T-cell (primary cell): ENCODE measurements at regions not wholly inside any gene's neighbourhood (a gene's known extent, or its start where the extent isn't known, plus 50 kb on each side); places are given as distances from the start of the nearest gene placed in this dataset.

ENCODE experiments used
- ATAC-seq, 4 experiments: fragments of 200-7000 bp in 3 of 4; fragments of 150-1000 bp in 1 of 4; cut with Tn5 transposase; replicated peaks in 1 of 4; 1 replicate in 3 of 4; 2 replicates in 1 of 4; pipeline ENCODE4 v1.10.0; 2021; ENCODE audit warnings: moderate library complexity in 3 of 4, mild to moderate bottlenecking in 2 of 4, moderate number of reproducible peaks in 1 of 4
- CTCF ChIA-PET, 2 donors: fragments of 300-600 bp; sonication (Branson Sonifier 250); formaldehyde crosslinking; loops; one replicate each; lab custom pipeline; 2022; ENCODE audit warnings: antibody characterized with exemption in 2 of 2; lab: Charles Lee
- POLR2A ChIA-PET, 2 donors: fragments of 300-600 bp; sonication (Branson Sonifier 250); formaldehyde crosslinking; loops; one replicate each; lab custom pipeline; 2022; ENCODE audit warnings: antibody characterized with exemption in 2 of 2; lab: Charles Lee
- DNase-seq, 35 experiments: peaks; one replicate each; pipeline versions ENCODE4 v3.0.0 to v3.0.0-alpha.2; 2013 to 2023
- H3K27ac ChIP-seq: one replicate; pipeline ENCODE4 v1.5.1; 2013; ENCODE audit warnings: low read length
- H3K27me3 ChIP-seq, 2 experiments: replicated peaks in 1 of 2; 1 replicate in 1 of 2; 2 replicates in 1 of 2; pipeline versions ENCODE4 v1.6.1 to v1.7.0; 2013; ENCODE audit warnings: low read length in 1 of 2, mixed read lengths in 1 of 2; ENCODE audit not compliant: control insufficient read depth in 2 of 2, insufficient read depth in 2 of 2; ENCODE audit errors: extremely low read depth in 1 of 2
- H3K36me3 ChIP-seq, 2 donors: 1 replicate in 1 of 2; 2 replicates in 1 of 2; pipeline versions ENCODE4 v1.6.1 to v1.7.0; 2013; ENCODE audit warnings: low read length in 1 of 2; ENCODE audit not compliant: control insufficient read depth in 2 of 2, insufficient read depth in 1 of 2; ENCODE audit errors: extremely low read depth in 1 of 2
- H3K4me1 ChIP-seq, 2 experiments: 1 replicate in 1 of 2; 2 replicates in 1 of 2; pipeline versions ENCODE4 v1.6.1 to v1.7.0; 2013; ENCODE audit warnings: low read length in 2 of 2, mixed read lengths in 1 of 2; ENCODE audit not compliant: insufficient read depth in 2 of 2, control insufficient read depth in 1 of 2; ENCODE audit errors: extremely low read depth in 1 of 2
- H3K4me3 ChIP-seq, 2 donors: 1 replicate in 1 of 2; 2 replicates in 1 of 2; pipeline versions ENCODE4 v1.5.1 to v1.7.0; 2013; ENCODE audit warnings: mild to moderate bottlenecking in 2 of 2, low read length in 1 of 2, moderate library complexity in 1 of 2; ENCODE audit not compliant: control insufficient read depth in 1 of 2; ENCODE audit errors: extremely low read depth in 1 of 2
- H3K9me3 ChIP-seq: 2 replicates; pipeline ENCODE4 v1.7.0; 2013
- H3K27ac Mint-ChIP-seq, 2 donors: one replicate each; pipeline ENCODE4 v1.8.0; 2020 to 2021; ENCODE audit warnings: mild to moderate bottlenecking in 2 of 2, mixed read lengths in 2 of 2
- H3K27me3 Mint-ChIP-seq, 2 donors: one replicate each; pipeline ENCODE4 v1.8.0; 2021 to 2022; ENCODE audit warnings: mixed read lengths in 2 of 2
- H3K36me3 Mint-ChIP-seq: one replicate; pipeline ENCODE4 v1.8.0; 2021; ENCODE audit warnings: mixed read lengths
- H3K4me1 Mint-ChIP-seq, 3 donors: one replicate each; pipeline ENCODE4 v1.8.0; 2020 to 2022; ENCODE audit warnings: mixed read lengths in 3 of 3, mild to moderate bottlenecking in 1 of 3
- H3K4me3 Mint-ChIP-seq, 3 donors: one replicate each; pipeline ENCODE4 v1.8.0; 2020 to 2022; ENCODE audit warnings: mild to moderate bottlenecking in 3 of 3, mixed read lengths in 3 of 3, moderate library complexity in 3 of 3
- H3K9me3 Mint-ChIP-seq, 3 donors: one replicate each; pipeline ENCODE4 v1.8.0; 2020 to 2022; ENCODE audit warnings: mixed read lengths in 3 of 3
- WGBS: methylation state at CpG from one replicate; pipeline ENCODE4 v1.1.5; 2013; ENCODE audit warnings: missing lambda C conversion rate; ENCODE audit not compliant: insufficient coverage; 5-methylcytosine and 5-hydroxymethylcytosine counted together

DNA sequence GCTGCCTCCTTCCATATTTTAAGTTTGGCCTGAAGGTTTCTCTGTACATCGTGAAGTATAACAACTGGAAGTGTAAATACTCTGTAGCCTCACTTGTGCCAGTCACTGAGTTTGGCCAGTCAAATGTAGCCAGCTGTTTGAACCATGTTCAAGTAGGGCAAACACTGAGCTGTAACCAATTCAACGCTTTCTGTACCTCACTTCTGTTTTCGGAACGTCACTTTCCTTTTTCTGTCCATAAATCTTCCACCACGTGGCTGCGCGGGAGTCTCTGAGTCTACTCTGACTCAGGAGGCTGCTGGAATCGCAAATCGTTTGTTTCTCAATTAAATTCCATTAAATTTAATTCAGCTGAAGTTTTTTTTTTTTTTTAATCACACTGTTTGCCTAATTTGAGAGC is 88.8 kb upstream of the RARB start:
- H3K36me3 Mint-ChIP-seq, result no peaks in the 10 kb centered on the region
- CTCF ChIA-PET, result no interaction called here
- ATAC-seq, result no peak

DNA sequence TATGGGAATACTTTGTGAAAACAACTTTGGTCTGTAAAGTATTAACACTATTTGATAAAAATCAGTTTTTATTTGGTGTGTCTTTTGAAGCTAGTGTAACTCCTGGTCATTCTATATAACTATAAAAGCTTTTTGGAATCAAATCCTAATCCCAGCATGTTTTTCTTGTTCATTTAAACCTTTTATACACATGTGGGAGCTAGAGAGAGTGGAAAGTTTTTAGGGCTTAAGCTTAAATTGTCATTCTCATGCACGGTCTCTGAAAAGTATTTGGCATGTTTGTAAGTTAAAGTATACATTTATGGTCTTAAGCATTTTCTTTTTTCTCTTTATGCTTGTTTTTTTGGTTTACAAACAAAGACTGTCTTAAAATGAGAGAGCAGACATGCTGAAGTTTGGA is 83.4 kb upstream of the RARB start:
- ATAC-seq (no peak), DNase-seq (no peak)
- Mint-ChIP-seq H3K4me3 (no peak overlapping the region), H3K4me1 (no peaks in the 10 kb centered on the region), H3K36me3 (no peaks in the 10 kb centered on the region), H3K27ac (no peak overlapping the region), H3K27me3 (no peaks in the 10 kb centered on the region), H3K9me3 (no peaks in the 10 kb centered on the region)
- Histone ChIP-seq H3K27ac (no peak overlapping the region), H3K4me3 (no peak overlapping the region), H3K27me3 (no peaks in the 10 kb centered on the region), H3K36me3 (no peaks in the 10 kb centered on the region), H3K4me1 (no peaks in the 10 kb centered on the region), H3K9me3 (no peaks in the 10 kb centered on the region)
- 80% methylated on average over 1 of the region's 1 CpG for WGBS
- POLR2A ChIA-PET, result no interaction called here
- CTCF ChIA-PET, result interaction anchor here in 1 of 2 donors (0.9 kb wide), 1 partner anchor 12 kb away, joined by 3 read pairs; no protein-coding TSS in a partner anchor

More for the DNA sequence above, 88.8 kb upstream of the RARB start:
- Mint-ChIP-seq H3K9me3 (no peaks in the 10 kb centered on the region), H3K4me3 (no peak overlapping the region), H3K4me1 (no peaks in the 10 kb centered on the region), H3K27me3 (no peaks in the 10 kb centered on the region), H3K27ac (no peak overlapping the region)
- Histone ChIP-seq H3K9me3 (no peaks in the 10 kb centered on the region), H3K36me3 (no peaks in the 10 kb centered on the region), H3K4me1 (no peaks in the 10 kb centered on the region), H3K4me3 (no peak overlapping the region), H3K27me3 (no peaks in the 10 kb centered on the region), H3K27ac (no peak overlapping the region)
- 63% methylated on average over 6 of the region's 9 CpGs for WGBS
- DNase-seq, result no peak
- POLR2A ChIA-PET, result no interaction called here

DNA sequence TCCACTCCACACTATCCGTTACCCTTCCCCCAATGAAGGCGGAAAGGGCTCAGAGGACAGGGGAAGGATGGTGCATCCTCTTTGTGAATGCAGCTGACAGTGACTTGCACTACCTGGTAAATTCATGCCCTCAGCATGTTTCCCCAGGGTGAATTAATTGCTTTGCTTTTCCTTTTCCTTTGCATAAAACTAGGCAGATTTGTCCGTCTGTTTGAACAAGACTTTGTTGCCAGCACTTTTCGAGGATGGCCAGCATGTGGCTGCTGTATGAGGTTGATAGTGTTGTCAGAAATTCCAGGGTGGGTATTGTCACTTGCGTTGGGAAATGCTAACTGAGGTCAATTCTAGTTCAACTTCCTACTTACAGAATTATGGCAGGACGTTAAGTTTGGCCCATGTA is 79.0 kb upstream of the RARB start:
- ATAC-seq (no peak), DNase-seq (no peak)
- H3K27me3 ChIP-seq, result no peaks in the 10 kb centered on the region
- POLR2A ChIA-PET, result no interaction called here
- H3K9me3 Mint-ChIP-seq, result peaks cover under 1 to 7% (median 6%) of the 10 kb centered on the region in 3 donors
- no peak overlapping the region for H3K27ac ChIP-seq
- no peak overlapping the region for H3K4me3 ChIP-seq
- no peaks in the 10 kb centered on the region for H3K36me3 Mint-ChIP-seq
- no peaks in the 10 kb centered on the region for H3K4me1 Mint-ChIP-seq
- no peaks in the 10 kb centered on the region for H3K9me3 ChIP-seq
- no peaks in the 10 kb centered on the region for H3K27me3 Mint-ChIP-seq
- no peak overlapping the region for H3K4me3 Mint-ChIP-seq
- CTCF ChIA-PET, result no interaction called here
- WGBS, result no CpG with 5 or more reads among the region's 6 CpGs
- no peak overlapping the region for H3K27ac Mint-ChIP-seq
- H3K36me3 ChIP-seq, result no peaks in the 10 kb centered on the region
- H3K4me1 ChIP-seq, result no peaks in the 10 kb centered on the region

DNA sequence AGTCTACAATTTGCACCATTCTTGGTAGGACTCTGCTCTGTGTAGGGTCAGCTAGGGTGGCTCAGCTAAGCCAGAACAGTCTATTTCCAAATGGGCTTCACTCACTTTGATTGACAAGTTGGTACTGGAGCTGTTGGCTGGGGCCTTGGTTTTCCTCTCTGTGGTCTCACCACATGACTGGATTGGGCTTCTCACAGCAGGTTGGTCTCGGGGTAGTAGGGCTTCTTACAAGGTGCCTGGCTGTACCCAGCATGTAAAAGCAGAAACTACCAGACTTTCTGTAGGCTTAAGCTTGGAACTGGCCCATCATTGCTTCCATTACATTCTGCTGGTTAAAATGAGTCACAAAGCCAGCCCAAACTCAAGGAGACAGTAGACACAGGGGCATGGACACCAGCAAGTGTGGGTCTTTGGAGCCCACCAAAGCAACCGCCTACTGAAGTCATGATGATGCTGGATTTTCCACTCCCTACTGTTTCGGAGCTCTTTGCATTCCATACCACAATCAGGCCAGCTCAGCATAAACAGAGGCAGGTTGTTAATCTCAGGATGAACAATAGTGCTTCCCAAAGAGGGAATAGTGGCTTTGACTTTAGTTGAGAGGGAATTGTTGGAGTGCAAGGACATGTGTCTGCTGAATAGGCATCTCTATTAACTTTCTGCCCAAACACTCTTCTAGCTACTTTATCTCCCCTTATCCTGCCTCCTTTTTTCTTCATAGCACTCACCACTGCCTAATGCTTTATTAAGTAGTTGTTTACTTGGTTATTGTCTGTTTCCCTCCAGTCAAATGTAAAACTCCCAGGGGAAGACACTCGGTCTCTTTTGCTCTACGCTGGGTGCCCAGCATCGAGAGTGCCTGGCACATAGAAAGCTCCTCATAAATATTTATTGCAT is 78.0 kb upstream of the RARB start:
- no peaks in the 10 kb centered on the region for H3K9me3 ChIP-seq
- no peak overlapping the region for H3K27ac Mint-ChIP-seq
- no peak overlapping the region for H3K4me3 Mint-ChIP-seq
- no peak overlapping the region for H3K27ac ChIP-seq
- no peaks in the 10 kb centered on the region for H3K27me3 Mint-ChIP-seq
- no peaks in the 10 kb centered on the region for H3K4me1 ChIP-seq
- peaks cover 5 to 7% (median 6%) of the 10 kb centered on the region in 3 donors for H3K9me3 Mint-ChIP-seq
- CTCF ChIA-PET, result no interaction called here
- DNase-seq (no peak), ATAC-seq (no peak)
- H3K36me3 Mint-ChIP-seq, result no peaks in the 10 kb centered on the region
- no peaks in the 10 kb centered on the region for H3K36me3 ChIP-seq
- 17% methylated on average over 1 of the region's 6 CpGs for WGBS
- no peaks in the 10 kb centered on the region for H3K4me1 Mint-ChIP-seq
- POLR2A ChIA-PET, result interaction anchor here in 1 of 2 donors (0.6 kb wide), 1 partner anchor 960 kb away, joined by 3 read pairs; no protein-coding TSS in a partner anchor
- H3K4me3 ChIP-seq, result no peak overlapping the region
- no peaks in the 10 kb centered on the region for H3K27me3 ChIP-seq

DNA sequence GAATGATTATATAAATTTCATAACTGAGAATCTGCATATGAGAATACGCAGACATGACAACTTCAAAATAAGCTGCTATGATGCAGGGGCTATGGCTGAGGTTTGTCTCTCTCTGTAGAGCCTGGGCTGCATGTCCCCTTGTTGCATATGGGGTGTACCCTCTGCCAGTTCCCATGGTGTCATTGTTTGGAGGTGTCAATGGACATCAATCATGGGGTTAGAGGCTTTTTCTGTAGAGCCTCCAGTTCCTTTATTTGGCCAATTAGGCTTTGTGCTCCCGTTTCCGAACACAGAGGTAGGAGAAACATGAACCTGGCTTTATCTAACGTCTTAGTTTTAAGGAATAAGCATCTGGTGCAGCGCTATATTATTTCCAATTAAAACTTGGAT is 77.3 kb upstream of the RARB start:
- DNase-seq, result no peak
- no peak overlapping the region for H3K27ac ChIP-seq
- H3K4me3 Mint-ChIP-seq, result no peak overlapping the region
- WGBS, result no CpG with 5 or more reads among the region's 5 CpGs
- no peaks in the 10 kb centered on the region for H3K36me3 ChIP-seq
- no peaks in the 10 kb centered on the region for H3K36me3 Mint-ChIP-seq
- ChIA-PET CTCF (no interaction called here), POLR2A (no interaction called here)
- H3K9me3 Mint-ChIP-seq, result peaks cover 5 to 7% (median 6%) of the 10 kb centered on the region in 3 donors
- no peaks in the 10 kb centered on the region for H3K27me3 ChIP-seq
- H3K4me1 Mint-ChIP-seq, result no peaks in the 10 kb centered on the region
- H3K4me1 ChIP-seq, result no peaks in the 10 kb centered on the region
- H3K27ac Mint-ChIP-seq, result no peak overlapping the region
- H3K27me3 Mint-ChIP-seq, result no peaks in the 10 kb centered on the region
- no peaks in the 10 kb centered on the region for H3K9me3 ChIP-seq
- ATAC-seq, result no peak
- H3K4me3 ChIP-seq, result no peak overlapping the region

DNA sequence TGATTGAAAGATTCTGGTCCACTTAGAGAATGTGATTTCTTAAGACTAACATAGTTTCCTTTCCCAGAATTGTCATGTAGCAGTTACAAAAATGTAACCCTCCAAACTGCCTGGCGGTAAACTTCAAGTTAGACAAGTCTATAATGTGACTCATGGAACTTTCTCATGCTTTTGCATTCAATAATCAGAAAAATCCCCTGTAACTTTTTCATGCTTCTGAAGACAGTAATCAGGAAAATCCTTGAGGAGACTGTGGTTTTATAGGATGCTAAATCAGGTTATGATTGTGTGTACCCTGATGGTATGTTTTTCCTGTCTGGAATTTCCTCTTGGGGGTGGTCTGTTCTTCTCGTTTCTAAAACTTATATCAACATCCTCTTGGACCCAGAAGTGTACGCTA is 74.0 kb upstream of the RARB start:
- Histone ChIP-seq H3K36me3 (no peaks in the 10 kb centered on the region), H3K27ac (no peak overlapping the region), H3K27me3 (no peaks in the 10 kb centered on the region), H3K4me3 (no peak overlapping the region), H3K4me1 (no peaks in the 10 kb centered on the region), H3K9me3 (no peaks in the 10 kb centered on the region)
- Mint-ChIP-seq H3K9me3 (peaks cover 7 to 13% (median 10%) of the 10 kb centered on the region in 3 donors), H3K36me3 (no peaks in the 10 kb centered on the region), H3K4me3 (no peak overlapping the region), H3K4me1 (no peaks in the 10 kb centered on the region), H3K27ac (no peak overlapping the region), H3K27me3 (no peaks in the 10 kb centered on the region)
- no peak for DNase-seq
- WGBS, result no CpG with 5 or more reads among the region's 3 CpGs
- POLR2A ChIA-PET, result no interaction called here
- ATAC-seq, result no peak
- CTCF ChIA-PET, result no interaction called here
